ENCODE measurements at regions not wholly inside any gene's neighbourhood (a gene's known extent, or its start where the extent isn't known, plus 50 kb on each side); places are given as distances from the start of the nearest gene placed in this dataset.

DNA sequence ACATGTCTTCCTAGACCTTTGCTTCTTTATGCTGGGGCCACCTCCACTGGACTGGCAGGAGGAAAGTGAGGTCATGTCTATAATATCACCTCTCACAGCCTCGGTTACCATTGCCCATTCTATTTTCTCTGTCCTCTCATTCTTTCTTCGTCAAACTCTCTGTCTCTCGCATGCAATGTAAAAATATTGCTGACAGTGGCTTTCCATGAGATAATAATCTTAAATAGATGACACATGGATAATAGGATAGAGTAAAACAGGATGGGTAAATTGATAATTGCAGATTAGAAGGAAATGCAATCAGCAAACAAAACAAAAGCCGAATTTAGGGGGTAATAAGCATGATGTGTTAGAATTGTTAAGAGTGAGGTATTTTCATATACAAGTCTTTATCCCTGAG is 215.7 kb upstream of the PARD3B start:
- Histone ChIP-seq H3K9me3 (ENCODE audit: control extremely low read depth in 1 of 3, control insufficient read depth in 2 of 3, insufficient read depth in 1 of 3, low read length in 2 of 3) (no peaks in the 10 kb centered on the region), H3K4me3 (ENCODE audit: control extremely low read depth in 1 of 5, extremely low read depth in 1 of 5, insufficient read depth in 1 of 5, low read depth in 2 of 5, low read length in 4 of 5) (no peak overlapping the region), H4K20me1 (ENCODE audit: control insufficient read depth, insufficient read depth, low read length, poor library complexity, severe bottlenecking) (no peaks in the 10 kb centered on the region), H3K27me3 (replicated peaks in 1 of 4; ENCODE audit: control extremely low read depth in 1 of 4, control insufficient read depth in 3 of 4, insufficient read depth in 4 of 4, low read length in 3 of 4) (no peaks in the 10 kb centered on the region), H3K4me1 (ENCODE audit: control insufficient read depth in 2 of 2, insufficient read depth in 2 of 2, low read length in 2 of 2) (no peaks in the 10 kb centered on the region), H3K9ac (ENCODE audit: low read length) (no peak overlapping the region), H3K79me2 (ENCODE audit: control insufficient read depth, insufficient read depth, low read length) (no peaks in the 10 kb centered on the region), H3K27ac (ENCODE audit: low read length in 2 of 2) (no peak overlapping the region), H2AFZ (ENCODE audit: insufficient read depth, low read depth, low read length, poor library complexity, severe bottlenecking) (no peak overlapping the region), H3K4me2 (replicated peaks; ENCODE audit: low read depth, low read length, poor library complexity, severe bottlenecking) (no peak overlapping the region), H3K36me3 (replicated peaks in 1 of 2; ENCODE audit: control extremely low read depth in 1 of 2, control insufficient read depth in 1 of 2, extremely low read depth in 1 of 2, insufficient read depth in 2 of 2, low read length in 1 of 2) (no peaks in the 10 kb centered on the region)
- H3K27ac Mint-ChIP-seq: no peak overlapping the region
- no peak for TF ChIP-seq EZH2 (IDR thresholded peaks at IDR 0.05; ENCODE audit: borderline replicate concordance, insufficient read depth, low read depth, low read length, poor library complexity, severe bottlenecking)
- TF ChIP-seq CTCF (IDR thresholded peaks at IDR 0.05): no peak
- WGBS (ENCODE audit: insufficient coverage): no CpG with 5 or more reads among the region's 4 CpGs
- ChIA-PET CTCF (no interaction called here), POLR2A (no interaction called here)
- intact Hi-C loops (cut with micrococcal nuclease): loop anchor here (10.0 kb wide), 1 partner anchor 1485 kb away; no protein-coding TSS in a partner anchor
- H3K27me3 Mint-ChIP-seq: peaks cover 5% of the 10 kb centered on the region
- no peak overlapping the region for H3K4me3 Mint-ChIP-seq
- ATAC-seq (ENCODE audit: low read depth) (no peak), DNase-seq (no peak)
- peaks cover 1% of the 10 kb centered on the region for H3K4me1 Mint-ChIP-seq
- H3K9me3 Mint-ChIP-seq (ENCODE audit: insufficient read depth): no peaks in the 10 kb centered on the region

GRCh38 chr2:204331180-204331579 is 214.1 kb upstream of the PARD3B start:
- Histone ChIP-seq H3K4me2 (replicated peaks; ENCODE audit: low read depth, low read length, poor library complexity, severe bottlenecking) (no peak overlapping the region), H3K4me3 (ENCODE audit: control extremely low read depth in 1 of 5, extremely low read depth in 1 of 5, insufficient read depth in 1 of 5, low read depth in 2 of 5, low read length in 4 of 5) (no peak overlapping the region), H4K20me1 (ENCODE audit: control insufficient read depth, insufficient read depth, low read length, poor library complexity, severe bottlenecking) (no peaks in the 10 kb centered on the region), H3K27ac (ENCODE audit: low read length in 2 of 2) (no peak overlapping the region), H3K79me2 (ENCODE audit: control insufficient read depth, insufficient read depth, low read length) (no peaks in the 10 kb centered on the region), H3K9ac (ENCODE audit: low read length) (no peak overlapping the region), H2AFZ (ENCODE audit: insufficient read depth, low read depth, low read length, poor library complexity, severe bottlenecking) (no peak overlapping the region), H3K9me3 (ENCODE audit: control extremely low read depth in 1 of 3, control insufficient read depth in 2 of 3, insufficient read depth in 1 of 3, low read length in 2 of 3) (no peaks in the 10 kb centered on the region), H3K4me1 (ENCODE audit: control insufficient read depth in 2 of 2, insufficient read depth in 2 of 2, low read length in 2 of 2) (no peaks in the 10 kb centered on the region), H3K36me3 (replicated peaks in 1 of 2; ENCODE audit: control extremely low read depth in 1 of 2, control insufficient read depth in 1 of 2, extremely low read depth in 1 of 2, insufficient read depth in 2 of 2, low read length in 1 of 2) (no peaks in the 10 kb centered on the region), H3K27me3 (replicated peaks in 1 of 4; ENCODE audit: control extremely low read depth in 1 of 4, control insufficient read depth in 3 of 4, insufficient read depth in 4 of 4, low read length in 3 of 4) (peaks cover 0 to 3% (median 0%) of the 10 kb centered on the region in 4 experiments)
- Mint-ChIP-seq H3K27ac (no peak overlapping the region), H3K9me3 (ENCODE audit: insufficient read depth) (no peaks in the 10 kb centered on the region), H3K4me3 (no peak overlapping the region), H3K4me1 (no peaks in the 10 kb centered on the region), H3K27me3 (peaks cover 13% of the 10 kb centered on the region)
- ChIA-PET POLR2A (no interaction called here), CTCF (no interaction called here)
- TF ChIP-seq EZH2 (IDR thresholded peaks at IDR 0.05; ENCODE audit: borderline replicate concordance, insufficient read depth, low read depth, low read length, poor library complexity, severe bottlenecking): no peak
- no peak for TF ChIP-seq CTCF (IDR thresholded peaks at IDR 0.05)
- ATAC-seq (ENCODE audit: low read depth) (no peak), DNase-seq (no peak)
- 92% methylated on average over 2 of the region's 6 CpGs for WGBS (ENCODE audit: insufficient coverage)
- intact Hi-C loops (cut with micrococcal nuclease): no loop called here
